GM12878 (cell line): ENCODE measurements at regions not wholly inside any gene's neighbourhood (a gene's known extent, or its start where the extent isn't known, plus 50 kb on each side); places are given as distances from the start of the nearest gene placed in this dataset.

ENCODE experiments used
- ATAC-seq: fragments of 200-7000 bp; cut with Tn5 transposase; 3 replicates; pipeline ENCODE4 v1.9.1; 2020; ENCODE audit warnings: mild to moderate bottlenecking, moderate library complexity
- BruUV-seq: library from RNA; stranded (reverse); fragments of 400-500 nt; replicated peaks from 2 replicates; lab custom pipeline; 2021; lab: Mats Ljungman, UMichigan
- CTCF ChIA-PET: fragments of 300-600 bp; sonication (Branson Sonifier 250); formaldehyde crosslinking; extraction: SDS; loops from one replicate; lab custom pipeline; 2021; ENCODE audit warnings: inconsistent platforms; lab: Yijun Ruan, JAX
- POLR2A ChIA-PET: fragments of 350-600 bp; formaldehyde crosslinking; extraction: SDS; loops from one replicate; lab custom pipeline; 2021; ENCODE audit warnings: inconsistent platforms; lab: Charles Lee
- RAD21 ChIA-PET: fragments of 300-600 bp; sonication (Branson Sonifier 250); formaldehyde crosslinking; loops from one replicate; lab custom pipeline; 2023; ENCODE audit warnings: antibody characterized with exemption; ENCODE audit not compliant: unreplicated experiment; lab: Charles Lee
- SMC1A ChIA-PET: fragments of 300-600 bp; sonication (Branson Sonifier 250); formaldehyde crosslinking; loops from one replicate; lab custom pipeline; 2023; ENCODE audit not compliant: unreplicated experiment, uncharacterized antibody; lab: Charles Lee
- DNase-seq: peaks from one replicate; pipeline ENCODE4 v3.0.0-alpha.2; 2011; ENCODE audit warnings: low read depth, low spot score
- FAIRE-seq: peaks from 3 replicates; lab custom pipeline; 2011; peaks lifted over from hg19 to GRCh38; lab: Jason Lieb, UNC
- H2AFZ ChIP-seq: 2 replicates; pipeline ENCODE4 v1.6.0; 2011; ENCODE audit warnings: low read depth, low read length, control low read depth; ENCODE audit not compliant: control insufficient read depth
- H3K27ac ChIP-seq: 2 replicates; pipeline ENCODE4 v1.5.1; 2011; ENCODE audit warnings: control low read depth; ENCODE audit not compliant: control insufficient read depth, insufficient read depth
- H3K27me3 ChIP-seq, 2 experiments: replicated peaks in 1 of 2; 2 replicates each; pipeline versions ENCODE4 v1.6.0 to v1.6.1; 2011; ENCODE audit warnings: low read length in 1 of 2; ENCODE audit not compliant: control insufficient read depth in 2 of 2, insufficient read depth in 2 of 2
- H3K36me3 ChIP-seq, 2 experiments: 2 replicates each; pipeline ENCODE4 v1.5.1; 2011; ENCODE audit warnings: low read length in 1 of 2; ENCODE audit not compliant: control insufficient read depth in 2 of 2, insufficient read depth in 2 of 2
- H3K4me1 ChIP-seq: 2 replicates; pipeline ENCODE4 v1.6.1; 2011; ENCODE audit warnings: mild to moderate bottlenecking, low read length, moderate library complexity, mixed read lengths; ENCODE audit not compliant: control insufficient read depth, insufficient read depth
- H3K4me2 ChIP-seq: 2 replicates; pipeline ENCODE4 v1.6.0; 2011; ENCODE audit warnings: control low read depth; ENCODE audit not compliant: control insufficient read depth, insufficient read depth
- H3K4me3 ChIP-seq: fragments of 200-600 bp; sonication (generic); 2 replicates; pipeline ENCODE4 v1.5.1; 2016
- H3K79me2 ChIP-seq: 2 replicates; pipeline ENCODE4 v1.6.0; 2011; ENCODE audit warnings: low read length; ENCODE audit not compliant: control insufficient read depth, insufficient read depth
- H3K9ac ChIP-seq: 2 replicates; pipeline ENCODE4 v1.8.0; 2011; ENCODE audit warnings: low read length, control low read depth, mixed read lengths; ENCODE audit not compliant: control insufficient read depth, insufficient read depth
- H3K9me3 ChIP-seq: replicated peaks from 3 replicates; pipeline ENCODE4 v1.5.1; 2011; ENCODE audit warnings: mild to moderate bottlenecking, low read length; ENCODE audit not compliant: control insufficient read depth, insufficient read depth
- H4K20me1 ChIP-seq: 2 replicates; pipeline ENCODE4 v1.6.0; 2011; ENCODE audit not compliant: control insufficient read depth, insufficient read depth
- DPF2 ChIP-seq: fragments of 450-650 bp; IDR thresholded peaks from 2 replicates; pipeline ENCODE4 v1.6.1; 2017; ENCODE audit warnings: mild to moderate bottlenecking
- E2F4 ChIP-seq: IDR thresholded peaks from 2 replicates; pipeline ENCODE4 v1.6.1; 2012; ENCODE audit warnings: low read depth, low read length, improper control_type of control experiment
- FOXM1 ChIP-seq: IDR thresholded peaks from 2 replicates; pipeline ENCODE4 v1.6.1; 2012; ENCODE audit warnings: low read depth, mild to moderate bottlenecking, inconsistent platforms, low read length, moderate library complexity
- NR2F1 ChIP-seq: fragments of 450-650 bp; conservative IDR thresholded peaks from 2 replicates; pipeline ENCODE4 v1.6.1; 2017; ENCODE audit warnings: mild to moderate bottlenecking
- POU2F2 ChIP-seq: IDR thresholded peaks from 3 replicates; pipeline ENCODE4 v1.6.1; 2011; ENCODE audit warnings: low read depth, mild to moderate bottlenecking, low read length, borderline replicate concordance
- RCOR1 ChIP-seq: conservative IDR thresholded peaks from 2 replicates; pipeline ENCODE4 v1.6.1; 2012; ENCODE audit warnings: low read depth, low read length, improper control_type of control experiment
- SMARCA5 ChIP-seq: fragments of 450-650 bp; IDR thresholded peaks from 2 replicates; pipeline ENCODE4 v1.6.1; 2017; ENCODE audit warnings: mild to moderate bottlenecking
- SP1 ChIP-seq: IDR thresholded peaks from one replicate; pipeline ENCODE4 v1.6.1; 2011; ENCODE audit warnings: low read depth, low read length
- YY1 ChIP-seq: IDR thresholded peaks from 2 replicates; pipeline ENCODE4 v1.6.1; 2011; ENCODE audit warnings: low read depth, mild to moderate bottlenecking, low read length
- WGBS: methylation state at CpG from one replicate; pipeline ENCODE4 v1.1.6; 2016; ENCODE audit warnings: low lambda C conversion rate; ENCODE audit not compliant: insufficient replicate concordance, insufficient coverage; ENCODE audit errors: missing lambda C conversion rate; 5-methylcytosine and 5-hydroxymethylcytosine counted together
- in situ Hi-C: fragments of 300-500 bp; cut with MboI; formaldehyde crosslinking; loops from 9 replicates; pipeline ENCODE4 v1.14.3; 2018; ENCODE audit warnings: mixed read lengths
- intact Hi-C: fragments of 100-400 bp; cut with micrococcal nuclease; formaldehyde crosslinking; loops from one replicate; pipeline ENCODE4 v1.14.2; 2022; ENCODE audit not compliant: unreplicated experiment
- TF ChIP-seq, protein P1 (sequence below): fragments of 450-650 bp; formaldehyde crosslinking; IDR thresholded peaks from 2 replicates; pipeline ENCODE4 v1.5.0; 2022; ENCODE audit warnings: mild to moderate bottlenecking, missing genetic modification characterization
- TF ChIP-seq, protein P2 (sequence below): fragments of 450-650 bp; IDR thresholded peaks from 2 replicates; pipeline ENCODE4 v1.6.1; 2017; ENCODE audit warnings: mild to moderate bottlenecking
- TF ChIP-seq, protein P3 (sequence below): IDR thresholded peaks from 2 replicates; pipeline ENCODE4 v1.6.1; 2012; ENCODE audit warnings: low read depth, low read length, improper control_type of control experiment

GRCh38 chr10:105674448-105674847 lies 1033.4 kb downstream of the SORCS3 start:
- Histone ChIP-seq H3K79me2 (no peaks in the 10 kb centered on the region), H3K4me2 (no peak overlapping the region), H3K36me3 (no peaks in the 10 kb centered on the region), H4K20me1 (no peaks in the 10 kb centered on the region), H3K4me1 (no peaks in the 10 kb centered on the region), H3K27me3 (no peaks in the 10 kb centered on the region), H3K4me3 (no peak overlapping the region), H2AFZ (no peak overlapping the region), H3K9ac (no peak overlapping the region)
- RAD21 ChIA-PET, result no interaction called here
- in situ Hi-C loops, result no loop called here
- WGBS, result 33% methylated on average over 5 of the region's 5 CpGs
- no TSS peak for BruUV-seq
- POLR2A ChIA-PET, result no interaction called here
- CTCF ChIA-PET, result no interaction called here
- intact Hi-C loops, result no loop called here
- SMC1A ChIA-PET, result no interaction called here
- no peak for DNase-seq
- no peak for FAIRE-seq
- TF ChIP-seq, protein P1, sequence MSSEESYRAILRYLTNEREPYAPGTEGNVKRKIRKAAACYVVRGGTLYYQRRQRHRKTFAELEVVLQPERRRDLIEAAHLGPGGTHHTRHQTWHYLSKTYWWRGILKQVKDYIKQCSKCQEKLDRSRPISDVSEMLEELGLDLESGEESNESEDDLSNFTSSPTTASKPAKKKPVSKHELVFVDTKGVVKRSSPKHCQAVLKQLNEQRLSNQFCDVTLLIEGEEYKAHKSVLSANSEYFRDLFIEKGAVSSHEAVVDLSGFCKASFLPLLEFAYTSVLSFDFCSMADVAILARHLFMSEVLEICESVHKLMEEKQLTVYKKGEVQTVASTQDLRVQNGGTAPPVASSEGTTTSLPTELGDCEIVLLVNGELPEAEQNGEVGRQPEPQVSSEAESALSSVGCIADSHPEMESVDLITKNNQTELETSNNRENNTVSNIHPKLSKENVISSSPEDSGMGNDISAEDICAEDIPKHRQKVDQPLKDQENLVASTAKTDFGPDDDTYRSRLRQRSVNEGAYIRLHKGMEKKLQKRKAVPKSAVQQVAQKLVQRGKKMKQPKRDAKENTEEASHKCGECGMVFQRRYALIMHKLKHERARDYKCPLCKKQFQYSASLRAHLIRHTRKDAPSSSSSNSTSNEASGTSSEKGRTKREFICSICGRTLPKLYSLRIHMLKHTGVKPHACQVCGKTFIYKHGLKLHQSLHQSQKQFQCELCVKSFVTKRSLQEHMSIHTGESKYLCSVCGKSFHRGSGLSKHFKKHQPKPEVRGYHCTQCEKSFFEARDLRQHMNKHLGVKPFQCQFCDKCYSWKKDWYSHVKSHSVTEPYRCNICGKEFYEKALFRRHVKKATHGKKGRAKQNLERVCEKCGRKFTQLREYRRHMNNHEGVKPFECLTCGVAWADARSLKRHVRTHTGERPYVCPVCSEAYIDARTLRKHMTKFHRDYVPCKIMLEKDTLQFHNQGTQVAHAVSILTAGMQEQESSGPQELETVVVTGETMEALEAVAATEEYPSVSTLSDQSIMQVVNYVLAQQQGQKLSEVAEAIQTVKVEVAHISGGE (CRISPR knock-in tag), result no peak
- TF ChIP-seq, all 136 proteins: peak for 0
- no peaks in the 10 kb centered on the region for H3K9me3 ChIP-seq
- ATAC-seq, result no peak
- no peak overlapping the region for H3K27ac ChIP-seq

DNA sequence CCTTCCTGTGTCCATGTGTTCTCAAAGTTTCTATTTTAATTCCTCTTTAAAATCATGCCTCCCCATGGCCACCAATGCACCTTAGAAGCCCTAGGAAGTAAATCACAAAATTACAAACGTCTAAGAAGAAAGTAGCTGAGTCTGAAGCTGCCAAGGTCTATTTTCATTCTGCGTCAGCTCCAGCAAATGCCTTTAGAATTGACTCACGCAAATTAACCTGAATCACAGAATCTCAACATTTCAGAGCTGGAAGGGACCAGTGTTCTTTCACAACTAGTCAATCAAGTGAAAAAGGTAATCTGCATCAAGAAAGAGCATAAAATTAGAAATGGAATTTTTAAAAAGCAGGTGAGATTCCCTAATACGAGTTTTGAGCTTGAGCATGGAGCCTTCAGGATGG lies 1017.6 kb downstream of the SORCS3 start:
- intact Hi-C loops (no loop called here), in situ Hi-C loops (no loop called here)
- Histone ChIP-seq H3K9ac (no peak overlapping the region), H3K4me3 (no peak overlapping the region), H3K27me3 (no peaks in the 10 kb centered on the region), H4K20me1 (no peaks in the 10 kb centered on the region), H3K4me2 (no peak overlapping the region), H2AFZ (no peak overlapping the region), H3K4me1 (no peaks in the 10 kb centered on the region), H3K36me3 (no peaks in the 10 kb centered on the region), H3K9me3 (no peaks in the 10 kb centered on the region), H3K27ac (no peak overlapping the region), H3K79me2 (no peaks in the 10 kb centered on the region)
- BruUV-seq, result no TSS peak
- ATAC-seq, result no peak; the same call in 2 of the 3 replicates
- ChIA-PET CTCF (no interaction called here), SMC1A (interaction anchor here (0.7 kb wide), 1 partner anchor 13 kb away, joined by 3 read pairs; no protein-coding TSS in a partner anchor), RAD21 (no interaction called here), POLR2A (no interaction called here)
- no peak for FAIRE-seq
- DNase-seq, result no peak
- 16% methylated on average over 4 of the region's 4 CpGs for WGBS
- TF ChIP-seq FOXM1, result no peak
- TF ChIP-seq RCOR1, result no peak
- TF ChIP-seq POU2F2, result no peak
- TF ChIP-seq, protein P2, sequence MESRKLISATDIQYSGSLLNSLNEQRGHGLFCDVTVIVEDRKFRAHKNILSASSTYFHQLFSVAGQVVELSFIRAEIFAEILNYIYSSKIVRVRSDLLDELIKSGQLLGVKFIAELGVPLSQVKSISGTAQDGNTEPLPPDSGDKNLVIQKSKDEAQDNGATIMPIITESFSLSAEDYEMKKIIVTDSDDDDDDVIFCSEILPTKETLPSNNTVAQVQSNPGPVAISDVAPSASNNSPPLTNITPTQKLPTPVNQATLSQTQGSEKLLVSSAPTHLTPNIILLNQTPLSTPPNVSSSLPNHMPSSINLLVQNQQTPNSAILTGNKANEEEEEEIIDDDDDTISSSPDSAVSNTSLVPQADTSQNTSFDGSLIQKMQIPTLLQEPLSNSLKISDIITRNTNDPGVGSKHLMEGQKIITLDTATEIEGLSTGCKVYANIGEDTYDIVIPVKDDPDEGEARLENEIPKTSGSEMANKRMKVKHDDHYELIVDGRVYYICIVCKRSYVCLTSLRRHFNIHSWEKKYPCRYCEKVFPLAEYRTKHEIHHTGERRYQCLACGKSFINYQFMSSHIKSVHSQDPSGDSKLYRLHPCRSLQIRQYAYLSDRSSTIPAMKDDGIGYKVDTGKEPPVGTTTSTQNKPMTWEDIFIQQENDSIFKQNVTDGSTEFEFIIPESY, result no peak
- no peak for TF ChIP-seq DPF2
- no peak for TF ChIP-seq SP1
- TF ChIP-seq, protein P3, sequence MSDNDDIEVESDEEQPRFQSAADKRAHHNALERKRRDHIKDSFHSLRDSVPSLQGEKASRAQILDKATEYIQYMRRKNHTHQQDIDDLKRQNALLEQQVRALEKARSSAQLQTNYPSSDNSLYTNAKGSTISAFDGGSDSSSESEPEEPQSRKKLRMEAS, result no peak
- TF ChIP-seq SMARCA5, result no peak
- TF ChIP-seq E2F4, result no peak
- no peak for TF ChIP-seq NR2F1
- no peak for TF ChIP-seq YY1
